HL-60 (cell line): ENCODE measurements at regions not wholly inside any gene's neighbourhood (a gene's known extent, or its start where the extent isn't known, plus 50 kb on each side); places are given as distances from the start of the nearest gene placed in this dataset.

ENCODE experiments used
- DNase-seq, 2 experiments: peaks; one replicate each; pipeline ENCODE4 v3.0.0-alpha.2; 2010 to 2020; ENCODE audit warnings: low read depth in 1 of 2, low spot score in 1 of 2
- H3K27ac ChIP-seq: fragments of 250-450 bp; sonication (Bioruptor Pico); replicated peaks from 2 replicates; pipeline ENCODE4 v1.5.1; 2020; ENCODE audit warnings: mild to moderate bottlenecking, moderate library complexity
- H3K27me3 ChIP-seq: fragments of 250-450 bp; sonication (Bioruptor Pico); 2 replicates; pipeline ENCODE4 v1.5.1; 2021; ENCODE audit warnings: mild to moderate bottlenecking, moderate library complexity; ENCODE audit not compliant: insufficient read depth, poor library complexity, severe bottlenecking
- H3K4me3 ChIP-seq: replicated peaks from 2 replicates; pipeline ENCODE4 v1.5.1; 2011; ENCODE audit warnings: mild to moderate bottlenecking, control low read depth, low read length; ENCODE audit not compliant: insufficient read depth
- CTCF ChIP-seq: IDR thresholded peaks from one replicate; pipeline ENCODE4 v1.5.1; 2011; ENCODE audit warnings: low read length, control low read depth, inconsistent platforms; ENCODE audit not compliant: insufficient read depth
- GABPA ChIP-seq: IDR thresholded peaks from 2 replicates; pipeline ENCODE4 v1.6.1; 2012; ENCODE audit warnings: low read depth
- POLR2AphosphoS5 ChIP-seq: IDR thresholded peaks from 2 replicates; pipeline ENCODE4 v1.6.1; 2012; ENCODE audit warnings: low read depth
- SPI1 ChIP-seq: IDR thresholded peaks from 2 replicates; pipeline ENCODE4 v1.6.1; 2012; ENCODE audit warnings: low read depth, mild to moderate bottlenecking, borderline replicate concordance
- TF ChIP-seq, protein P1 (sequence below): IDR thresholded peaks from 2 replicates; pipeline ENCODE4 v1.6.1; 2012; ENCODE audit warnings: low read depth; ENCODE audit not compliant: insufficient replicate concordance

- TF ChIP-seq, protein P1, sequence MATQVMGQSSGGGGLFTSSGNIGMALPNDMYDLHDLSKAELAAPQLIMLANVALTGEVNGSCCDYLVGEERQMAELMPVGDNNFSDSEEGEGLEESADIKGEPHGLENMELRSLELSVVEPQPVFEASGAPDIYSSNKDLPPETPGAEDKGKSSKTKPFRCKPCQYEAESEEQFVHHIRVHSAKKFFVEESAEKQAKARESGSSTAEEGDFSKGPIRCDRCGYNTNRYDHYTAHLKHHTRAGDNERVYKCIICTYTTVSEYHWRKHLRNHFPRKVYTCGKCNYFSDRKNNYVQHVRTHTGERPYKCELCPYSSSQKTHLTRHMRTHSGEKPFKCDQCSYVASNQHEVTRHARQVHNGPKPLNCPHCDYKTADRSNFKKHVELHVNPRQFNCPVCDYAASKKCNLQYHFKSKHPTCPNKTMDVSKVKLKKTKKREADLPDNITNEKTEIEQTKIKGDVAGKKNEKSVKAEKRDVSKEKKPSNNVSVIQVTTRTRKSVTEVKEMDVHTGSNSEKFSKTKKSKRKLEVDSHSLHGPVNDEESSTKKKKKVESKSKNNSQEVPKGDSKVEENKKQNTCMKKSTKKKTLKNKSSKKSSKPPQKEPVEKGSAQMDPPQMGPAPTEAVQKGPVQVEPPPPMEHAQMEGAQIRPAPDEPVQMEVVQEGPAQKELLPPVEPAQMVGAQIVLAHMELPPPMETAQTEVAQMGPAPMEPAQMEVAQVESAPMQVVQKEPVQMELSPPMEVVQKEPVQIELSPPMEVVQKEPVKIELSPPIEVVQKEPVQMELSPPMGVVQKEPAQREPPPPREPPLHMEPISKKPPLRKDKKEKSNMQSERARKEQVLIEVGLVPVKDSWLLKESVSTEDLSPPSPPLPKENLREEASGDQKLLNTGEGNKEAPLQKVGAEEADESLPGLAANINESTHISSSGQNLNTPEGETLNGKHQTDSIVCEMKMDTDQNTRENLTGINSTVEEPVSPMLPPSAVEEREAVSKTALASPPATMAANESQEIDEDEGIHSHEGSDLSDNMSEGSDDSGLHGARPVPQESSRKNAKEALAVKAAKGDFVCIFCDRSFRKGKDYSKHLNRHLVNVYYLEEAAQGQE, result no peak
- TF ChIP-seq SPI1, result no peak
- TF ChIP-seq CTCF, result no peak
- no peak for TF ChIP-seq GABPA
- no peak for TF ChIP-seq POLR2AphosphoS5
- Histone ChIP-seq H3K4me3 (no peak overlapping the region), H3K27ac (no peak overlapping the region), H3K27me3 (no peaks in the 10 kb centered on the region)
- DNase-seq, result no peak
Observed at GRCh38 chr5:107272954-107273353, 397.8 kb downstream of the EFNA5 start.

DNA sequence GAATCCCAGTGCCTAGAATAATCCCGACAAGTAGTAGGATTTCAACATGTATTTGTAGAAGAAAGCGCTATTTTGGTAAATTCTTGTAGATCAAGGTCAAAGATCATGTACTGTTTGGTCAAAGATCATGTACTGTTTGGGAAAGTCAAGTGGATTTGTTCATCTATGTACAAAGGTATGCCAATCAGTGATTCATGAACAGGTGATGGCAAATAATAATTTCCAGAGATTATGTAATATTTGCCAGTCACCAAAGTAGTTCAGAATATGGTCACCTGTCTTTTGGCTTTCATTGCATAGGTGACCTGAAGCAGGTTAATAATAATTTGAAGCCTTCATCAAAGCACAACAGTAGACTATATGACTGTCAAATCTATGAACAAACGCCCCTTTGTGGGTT, 398.2 kb downstream of the EFNA5 start:
- TF ChIP-seq SPI1 (no peak), GABPA (no peak), CTCF (no peak), POLR2AphosphoS5 (no peak)
- TF ChIP-seq, protein P1, result no peak
- Histone ChIP-seq H3K4me3 (no peak overlapping the region), H3K27me3 (no peaks in the 10 kb centered on the region), H3K27ac (no peak overlapping the region)
- no peak for DNase-seq

GRCh38 chr5:107271682-107272350, 398.9 kb downstream of the EFNA5 start:
- DNase-seq, result no peak
- H3K27ac ChIP-seq, result no peak overlapping the region
- H3K27me3 ChIP-seq, result no peaks in the 10 kb centered on the region
- TF ChIP-seq SPI1, result no peak
- TF ChIP-seq, protein P1, result no peak
- no peak for TF ChIP-seq GABPA
- no peak for TF ChIP-seq CTCF
- no peak overlapping the region for H3K4me3 ChIP-seq
